BJ (cell line): ENCODE measurements at regions not wholly inside any gene's neighbourhood (a gene's known extent, or its start where the extent isn't known, plus 50 kb on each side); places are given as distances from the start of the nearest gene placed in this dataset.

Experiments
- CTCF ChIA-PET: fragments of 350-600 bp; formaldehyde crosslinking; extraction: SDS; loops from one replicate; lab custom pipeline; 2021; ENCODE audit warnings: antibody characterized with exemption, inconsistent platforms; lab: Yijun Ruan, JAX
- POLR2A ChIA-PET: fragments of 300-600 bp; sonication (Branson Sonifier 250); formaldehyde crosslinking; extraction: SDS; loops from one replicate; lab custom pipeline; 2021; ENCODE audit warnings: antibody characterized with exemption; lab: Charles Lee
- DNase-seq: peaks from one replicate; pipeline ENCODE4 v3.0.0-alpha.2; 2011; ENCODE audit warnings: low read depth
- H3K27me3 ChIP-seq: 2 replicates; pipeline ENCODE4 v1.6.0; 2011; ENCODE audit warnings: low read length; ENCODE audit not compliant: control insufficient read depth, insufficient read depth
- H3K36me3 ChIP-seq: 2 replicates; pipeline ENCODE4 v1.5.1; 2011; ENCODE audit warnings: low read length; ENCODE audit not compliant: control insufficient read depth, insufficient read depth
- H3K4me3 ChIP-seq: 2 replicates; pipeline ENCODE4 v1.5.1; 2011; ENCODE audit warnings: low read depth, mild to moderate bottlenecking, control low read depth, low read length
- TF ChIP-seq, protein P1 (sequence below): IDR thresholded peaks from 2 replicates; pipeline ENCODE4 v1.5.1; 2011; ENCODE audit warnings: low read depth, mild to moderate bottlenecking, control low read depth, inconsistent platforms, low read length, moderate library complexity; ENCODE audit not compliant: insufficient read depth

DNA sequence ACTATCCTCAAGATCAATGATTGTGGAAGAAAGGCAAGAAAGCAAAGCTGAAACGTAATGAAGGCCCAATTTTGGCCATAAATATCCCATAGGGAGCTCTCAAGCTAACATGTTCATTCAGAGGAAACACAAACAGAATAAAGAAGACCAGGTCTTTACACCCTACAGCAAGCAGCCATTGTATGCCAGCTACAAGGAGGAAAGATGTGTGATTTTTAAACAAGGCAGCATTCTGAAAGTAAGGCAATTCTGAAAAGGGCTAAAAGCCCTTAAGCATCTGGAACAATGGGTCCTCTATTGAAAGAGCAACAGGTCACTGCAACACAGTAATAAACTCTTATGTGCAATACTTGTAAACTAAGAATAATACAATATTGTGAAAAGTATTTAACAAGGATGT is 1002.4 kb downstream of the SLITRK1 start:
- Histone ChIP-seq H3K36me3 (no peaks in the 10 kb centered on the region), H3K27me3 (no peaks in the 10 kb centered on the region), H3K4me3 (no peak overlapping the region)
- TF ChIP-seq, protein P1, sequence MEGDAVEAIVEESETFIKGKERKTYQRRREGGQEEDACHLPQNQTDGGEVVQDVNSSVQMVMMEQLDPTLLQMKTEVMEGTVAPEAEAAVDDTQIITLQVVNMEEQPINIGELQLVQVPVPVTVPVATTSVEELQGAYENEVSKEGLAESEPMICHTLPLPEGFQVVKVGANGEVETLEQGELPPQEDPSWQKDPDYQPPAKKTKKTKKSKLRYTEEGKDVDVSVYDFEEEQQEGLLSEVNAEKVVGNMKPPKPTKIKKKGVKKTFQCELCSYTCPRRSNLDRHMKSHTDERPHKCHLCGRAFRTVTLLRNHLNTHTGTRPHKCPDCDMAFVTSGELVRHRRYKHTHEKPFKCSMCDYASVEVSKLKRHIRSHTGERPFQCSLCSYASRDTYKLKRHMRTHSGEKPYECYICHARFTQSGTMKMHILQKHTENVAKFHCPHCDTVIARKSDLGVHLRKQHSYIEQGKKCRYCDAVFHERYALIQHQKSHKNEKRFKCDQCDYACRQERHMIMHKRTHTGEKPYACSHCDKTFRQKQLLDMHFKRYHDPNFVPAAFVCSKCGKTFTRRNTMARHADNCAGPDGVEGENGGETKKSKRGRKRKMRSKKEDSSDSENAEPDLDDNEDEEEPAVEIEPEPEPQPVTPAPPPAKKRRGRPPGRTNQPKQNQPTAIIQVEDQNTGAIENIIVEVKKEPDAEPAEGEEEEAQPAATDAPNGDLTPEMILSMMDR, result no peak
- ChIA-PET POLR2A (no interaction called here), CTCF (interaction anchor here (0.6 kb wide), 1 partner anchor 261 kb away, joined by 3 read pairs; no protein-coding TSS in a partner anchor)
- DNase-seq, result no peak

DNA sequence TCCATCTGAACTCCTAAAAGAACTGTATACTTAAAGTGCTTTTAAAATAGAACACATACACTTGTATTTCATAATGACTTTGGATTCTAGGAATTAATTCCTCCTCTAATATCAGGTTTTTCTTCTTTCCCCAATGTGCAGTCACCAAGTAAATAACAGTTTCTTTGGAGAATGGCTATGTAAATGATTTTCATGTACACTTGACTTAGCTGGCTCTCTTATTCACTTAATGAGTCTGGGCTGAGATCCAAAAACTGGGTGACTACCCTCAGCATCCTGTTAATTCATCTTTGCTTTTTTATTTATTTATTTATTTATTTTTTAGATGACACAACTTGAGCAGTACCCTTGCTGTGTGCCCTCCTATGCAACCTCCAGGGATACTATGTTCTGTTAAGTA is 1003.7 kb downstream of the SLITRK1 start:
- TF ChIP-seq, protein P1, result no peak
- H3K4me3 ChIP-seq, result no peak overlapping the region
- no peaks in the 10 kb centered on the region for H3K27me3 ChIP-seq
- ChIA-PET CTCF (no interaction called here), POLR2A (no interaction called here)
- peak; percentile 10 for DNase-seq
- H3K36me3 ChIP-seq, result no peaks in the 10 kb centered on the region

DNA sequence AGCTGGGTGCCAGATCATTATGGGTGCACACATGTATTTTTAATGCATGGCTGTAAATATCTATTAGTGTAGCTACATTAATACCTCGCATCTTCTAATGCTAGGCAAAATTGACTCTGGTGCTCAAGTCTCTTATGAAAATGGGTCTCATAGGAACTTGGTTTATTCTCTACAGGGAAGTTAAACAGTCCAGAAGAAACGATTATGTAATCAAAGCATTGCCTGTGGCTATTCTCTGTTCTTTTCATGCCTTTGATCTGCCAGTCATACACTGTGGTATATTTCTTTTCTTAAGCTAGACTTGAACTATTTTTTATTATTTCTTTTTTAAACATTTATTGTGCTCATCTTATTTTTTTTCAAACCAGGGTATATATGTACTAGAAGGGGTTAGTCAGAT is 1015.0 kb downstream of the SLITRK1 start:
- ChIA-PET POLR2A (interaction anchor here (0.7 kb wide), 1 partner anchor 247 kb away, joined by 8 read pairs; no protein-coding TSS in a partner anchor), CTCF (no interaction called here)
- no peak for DNase-seq
- Histone ChIP-seq H3K4me3 (no peak overlapping the region), H3K27me3 (no peaks in the 10 kb centered on the region), H3K36me3 (no peaks in the 10 kb centered on the region)
- TF ChIP-seq, protein P1, result no peak

DNA sequence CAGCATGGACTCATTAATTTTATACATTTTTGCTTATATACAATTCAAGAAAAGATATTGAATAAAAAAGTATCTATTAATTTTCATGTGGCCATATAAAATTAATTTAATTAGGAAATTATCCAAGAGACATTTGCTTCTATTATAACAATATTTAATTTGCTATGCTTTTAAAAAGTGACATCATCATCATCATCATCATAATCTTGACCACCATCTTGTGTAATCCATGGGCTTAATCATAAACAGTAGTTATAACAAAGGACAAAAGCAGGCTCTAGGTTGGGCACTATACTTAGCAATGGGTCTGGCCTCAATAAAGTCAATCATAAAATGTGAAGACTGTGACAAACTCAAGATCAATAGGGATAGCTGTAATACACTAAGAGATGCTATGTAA is 1031.6 kb downstream of the SLITRK1 start:
- no peaks in the 10 kb centered on the region for H3K36me3 ChIP-seq
- H3K27me3 ChIP-seq, result no peaks in the 10 kb centered on the region
- CTCF ChIA-PET, result no interaction called here
- no peak for DNase-seq
- TF ChIP-seq, protein P1, result no peak
- POLR2A ChIA-PET, result no interaction called here
- H3K4me3 ChIP-seq, result no peak overlapping the region

DNA sequence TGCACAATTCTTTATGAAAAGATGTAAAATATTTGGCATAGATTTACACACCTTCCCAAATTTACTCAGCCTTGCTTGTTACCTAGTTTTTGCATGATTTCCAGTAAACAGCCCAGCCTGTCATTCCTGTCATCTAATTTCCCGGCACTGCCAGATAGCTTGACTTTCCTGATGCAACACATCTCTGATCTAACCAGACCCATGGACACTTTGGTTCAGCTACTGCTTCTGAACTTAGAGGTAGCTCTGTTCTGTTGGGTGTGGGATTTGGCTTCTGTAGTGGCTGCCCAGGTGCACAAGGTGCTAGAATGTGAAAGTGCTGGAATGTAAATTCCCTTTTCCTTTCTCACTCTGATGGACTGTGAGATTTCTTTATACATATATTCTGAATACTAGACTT is 1033.5 kb downstream of the SLITRK1 start:
- TF ChIP-seq, protein P1, result no peak
- Histone ChIP-seq H3K36me3 (no peaks in the 10 kb centered on the region), H3K27me3 (no peaks in the 10 kb centered on the region), H3K4me3 (no peak overlapping the region)
- POLR2A ChIA-PET, result no interaction called here
- CTCF ChIA-PET, result no interaction called here
- DNase-seq, result no peak
